ENCODE measurements at regions not wholly inside any gene's neighbourhood (a gene's known extent, or its start where the extent isn't known, plus 50 kb on each side); places are given as distances from the start of the nearest gene placed in this dataset.

- H4K5ac ChIP-seq (ENCODE audit: insufficient read length, low read depth, low read length) = no peak overlapping the region
- H3K4me1 ChIP-seq (ENCODE audit: insufficient read depth, low read length) = no peaks in the 10 kb centered on the region
- no peak overlapping the region for H3K18ac ChIP-seq (ENCODE audit: insufficient read length, low read depth, low read length)
- no peak overlapping the region for H2AK5ac ChIP-seq (ENCODE audit: insufficient read length, low read length)
- peaks cover 3% of the 10 kb centered on the region for H4K20me1 ChIP-seq (ENCODE audit: control insufficient read depth, insufficient read depth, insufficient read length)
- H3K79me2 ChIP-seq (ENCODE audit: insufficient read depth, low read length) = no peaks in the 10 kb centered on the region
- no peak overlapping the region for H3K27ac ChIP-seq (ENCODE audit: insufficient read length, low read depth, low read length)
- H2BK120ac ChIP-seq (ENCODE audit: low read depth, low read length, poor library complexity, severe bottlenecking) = no peak overlapping the region
- H3K27me3 ChIP-seq (ENCODE audit: insufficient read depth, low read length) = no peaks in the 10 kb centered on the region
- no peaks in the 10 kb centered on the region for H3K9me3 Mint-ChIP-seq
- H2BK15ac ChIP-seq (ENCODE audit: low read depth, low read length) = no peak overlapping the region
- H2BK20ac ChIP-seq (ENCODE audit: low read depth, low read length, poor library complexity, severe bottlenecking) = no peak overlapping the region
- no peaks in the 10 kb centered on the region for H3K23me2 ChIP-seq (ENCODE audit: insufficient read length, low read depth, low read length, poor library complexity, severe bottlenecking)
- H3T11ph ChIP-seq (ENCODE audit: low read length) = no peak overlapping the region
- no peak overlapping the region for H4K8ac ChIP-seq (replicated peaks; ENCODE audit: insufficient read length, low read depth, low read length)
- H3K79me1 ChIP-seq (ENCODE audit: insufficient read depth, low read depth, low read length, poor library complexity, severe bottlenecking) = no peaks in the 10 kb centered on the region
- H3K4me2 ChIP-seq (ENCODE audit: insufficient read depth, insufficient read length, low read length) = no peak overlapping the region
- H3K9me3 ChIP-seq (ENCODE audit: control insufficient read depth, low read depth, low read length) = no peaks in the 10 kb centered on the region
- no peak overlapping the region for H3K4me3 Mint-ChIP-seq
- TF ChIP-seq CTCF (conservative IDR thresholded peaks at IDR 0.05) = no peak
- H3K23ac ChIP-seq (ENCODE audit: insufficient read length, low read depth, low read length) = no peak overlapping the region
- peaks cover 5 to 8% of the 10 kb centered on the region in 2 experiments for H3K4me1 Mint-ChIP-seq
- H2BK5ac ChIP-seq (ENCODE audit: insufficient read length, low read length) = no peak overlapping the region
- no peak overlapping the region for H3K4ac ChIP-seq (ENCODE audit: low read depth, low read length)
- no peak overlapping the region for H3K14ac ChIP-seq (ENCODE audit: insufficient read depth, low read length)
- no CpG with 5 or more reads among the region's 7 CpGs for whole genome bisulfite sequencing (ENCODE audit: extremely low coverage, insufficient read length, low lambda C conversion rate)
- no peak overlapping the region for H3K27ac Mint-ChIP-seq
- no peak overlapping the region for H3K56ac ChIP-seq (ENCODE audit: insufficient read length, low read depth, low read length)
- no peak overlapping the region for H2BK12ac ChIP-seq (ENCODE audit: insufficient read length, low read depth, low read length)
- no peaks in the 10 kb centered on the region for H3K27me3 Mint-ChIP-seq (ENCODE audit: low read depth)
- H4K91ac ChIP-seq (ENCODE audit: insufficient read length, low read depth, low read length) = no peak overlapping the region
- no peaks in the 10 kb centered on the region for H3K36me3 Mint-ChIP-seq (ENCODE audit: insufficient read depth in 1 of 3, low read depth in 3 of 3)
- no peak for DNase-seq
- no peak overlapping the region for H3K9ac ChIP-seq (ENCODE audit: extremely low read depth, insufficient read length, low read length)
- no peak overlapping the region for H2AFZ ChIP-seq (ENCODE audit: low read length)
Measured at GRCh38 chr13:33996636-33997035, 178.7 kb downstream of the RFC3 start.

All from H9 (cell line).